HG02885 (cell line): ENCODE measurements at regions not wholly inside any gene's neighbourhood (a gene's known extent, or its start where the extent isn't known, plus 50 kb on each side); places are given as distances from the start of the nearest gene placed in this dataset.
A peak's percentile ranks its signal among the peaks of the same experiment; 100 is the strongest.

Experiments
- ATAC-seq: cut with Tn5 transposase; IDR thresholded peaks from one replicate; pipeline ENCODE4 v1.9.1; 2021; ENCODE audit warnings: mild to moderate bottlenecking; ENCODE audit not compliant: unreplicated experiment, poor library complexity

DNA sequence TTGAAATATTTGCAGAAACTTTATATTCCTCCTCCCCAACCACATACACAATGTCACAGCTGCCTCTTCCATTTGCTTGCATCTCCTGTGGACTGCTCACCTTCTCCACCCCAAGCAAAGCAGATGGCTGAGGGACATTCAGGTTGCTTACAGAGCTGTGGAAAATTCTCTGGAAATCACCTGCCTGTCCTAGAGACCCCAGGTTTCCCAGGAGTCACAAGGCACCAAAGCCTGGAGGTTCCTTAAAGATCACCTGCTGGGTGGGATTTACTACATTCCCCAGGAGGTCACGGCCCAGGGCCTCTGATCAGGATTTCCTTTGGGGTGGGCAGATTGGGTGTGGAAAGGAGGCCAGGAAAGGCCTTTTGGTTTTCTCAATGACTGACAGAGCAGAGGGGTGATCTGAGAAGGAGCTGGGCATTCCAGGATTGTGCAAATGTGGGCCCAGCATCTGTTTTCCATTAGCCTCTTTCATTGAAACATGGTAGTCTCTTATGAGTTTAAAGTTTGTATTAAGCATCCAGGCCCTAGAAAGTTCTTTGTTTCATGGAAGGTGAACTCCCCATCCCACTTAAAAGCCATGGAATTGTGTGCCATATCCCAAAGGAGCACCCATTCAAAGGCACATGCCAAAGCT, 410.7 kb upstream of the TNP1 start:
- no peak for ATAC-seq

DNA sequence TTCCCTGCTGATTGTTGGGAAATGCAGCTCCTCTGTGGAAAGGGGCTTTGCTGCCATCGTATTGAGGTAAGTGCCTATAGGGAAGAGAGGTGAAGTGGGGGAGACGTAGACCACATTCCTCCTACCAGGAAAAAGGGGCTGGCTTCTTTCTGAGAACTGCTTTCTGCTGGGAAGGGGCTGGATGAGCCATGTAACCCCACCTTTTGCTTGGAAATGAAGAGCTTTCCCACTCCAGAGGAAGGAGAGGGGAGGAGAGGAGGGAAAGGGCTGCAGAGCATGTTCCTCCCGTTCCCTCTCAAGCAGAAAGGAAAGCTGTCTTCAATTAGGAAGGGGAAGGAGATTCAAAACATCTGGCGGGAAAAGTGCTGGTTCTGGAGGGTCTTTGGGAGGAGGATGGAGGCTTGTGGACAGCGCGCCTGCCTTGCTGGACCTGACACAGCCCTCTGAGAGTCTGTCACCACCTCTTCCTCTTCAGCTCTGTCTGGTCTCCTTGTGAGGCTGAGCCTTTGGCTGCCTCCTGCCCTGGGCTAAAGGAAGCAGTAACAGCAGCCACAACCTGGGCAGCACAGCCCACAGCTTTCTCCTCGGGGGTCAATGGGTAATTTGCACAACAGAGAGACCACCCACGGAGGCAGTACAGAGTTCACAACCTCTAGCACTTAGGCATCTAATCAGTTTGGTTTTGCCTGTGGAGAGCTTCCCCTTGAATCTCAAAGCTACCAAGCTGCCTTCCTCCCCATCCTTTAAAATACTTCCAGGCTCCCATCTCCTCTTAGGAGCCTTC, 410.0 kb upstream of the TNP1 start:
- no peak for ATAC-seq

DNA sequence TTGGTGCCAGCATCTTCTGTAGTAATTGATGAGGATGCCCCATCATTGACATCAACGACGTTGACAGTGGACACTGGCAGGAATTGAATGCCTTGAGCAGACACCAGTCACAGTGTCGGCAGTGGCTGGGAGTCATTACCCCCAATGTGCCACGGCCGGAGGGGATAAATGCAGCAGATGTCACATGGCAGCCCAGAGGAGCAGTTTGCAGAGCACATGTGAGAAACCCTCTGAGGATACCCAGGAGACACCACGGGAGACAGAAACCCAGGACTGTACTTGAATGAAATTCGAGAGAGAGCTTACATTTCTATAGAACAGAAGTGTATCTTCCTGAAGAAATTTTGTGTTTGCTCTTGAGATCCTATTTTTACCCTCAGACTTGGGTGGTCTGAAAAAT, 409.1 kb upstream of the TNP1 start:
- ATAC-seq: no peak

DNA sequence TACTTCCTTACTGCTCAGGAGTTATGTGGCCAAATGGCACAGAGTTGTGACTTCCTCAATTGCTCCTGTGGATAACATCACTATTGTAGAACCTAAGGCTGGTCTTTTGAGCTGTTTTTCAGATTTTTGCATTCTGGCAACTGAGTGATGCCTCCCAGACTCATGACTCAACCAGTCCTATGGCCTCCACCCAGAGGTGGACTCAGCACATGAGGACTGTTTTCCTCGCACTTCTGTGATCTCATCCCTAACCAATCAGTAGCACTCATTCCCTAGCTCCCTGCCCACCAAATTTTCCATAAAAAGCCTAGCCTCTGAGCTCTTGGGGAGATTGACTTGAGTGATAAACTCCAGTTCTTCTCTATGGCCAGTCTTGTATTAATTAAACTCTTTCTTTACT, 407.9 kb upstream of the TNP1 start:
- ATAC-seq: no peak

DNA sequence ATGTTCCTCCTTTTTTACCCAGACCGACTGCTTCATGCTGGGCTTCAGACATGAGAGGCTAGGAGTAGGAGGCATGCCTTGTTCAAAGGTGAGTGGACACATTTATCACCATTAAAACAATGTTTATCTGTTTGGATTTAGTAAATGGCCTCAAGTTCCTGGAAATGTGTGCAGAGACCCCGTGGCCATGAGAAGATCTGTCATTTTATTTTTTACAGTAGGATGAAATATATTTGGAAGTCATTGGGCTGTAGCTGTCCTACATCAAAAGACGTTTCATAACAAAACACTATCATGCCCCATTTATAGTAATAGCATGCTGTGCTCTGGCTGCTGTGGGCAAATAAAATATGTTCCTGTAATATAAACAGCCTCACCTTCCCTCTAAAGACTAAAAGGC, 403.9 kb upstream of the TNP1 start:
- ATAC-seq: no peak

DNA sequence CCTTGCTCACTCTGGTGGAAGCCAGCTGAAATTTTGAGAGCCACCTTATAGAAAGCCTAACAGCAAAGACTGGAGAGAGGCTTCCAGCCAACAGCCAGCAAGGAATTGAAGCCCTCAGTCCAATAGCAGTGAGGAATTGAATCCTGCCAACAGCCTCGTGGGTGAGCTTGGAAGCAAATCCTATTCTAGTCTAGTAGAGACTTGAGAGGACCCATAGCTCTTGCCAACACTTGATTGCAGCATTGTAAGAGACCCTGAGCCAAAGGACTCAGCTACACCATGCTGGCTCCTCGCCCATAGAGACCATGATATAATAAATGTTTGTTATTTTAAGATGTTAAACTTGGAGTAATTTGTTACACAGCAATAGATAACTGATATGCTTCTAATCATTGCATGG, 403.0 kb upstream of the TNP1 start:
- no peak for ATAC-seq

DNA sequence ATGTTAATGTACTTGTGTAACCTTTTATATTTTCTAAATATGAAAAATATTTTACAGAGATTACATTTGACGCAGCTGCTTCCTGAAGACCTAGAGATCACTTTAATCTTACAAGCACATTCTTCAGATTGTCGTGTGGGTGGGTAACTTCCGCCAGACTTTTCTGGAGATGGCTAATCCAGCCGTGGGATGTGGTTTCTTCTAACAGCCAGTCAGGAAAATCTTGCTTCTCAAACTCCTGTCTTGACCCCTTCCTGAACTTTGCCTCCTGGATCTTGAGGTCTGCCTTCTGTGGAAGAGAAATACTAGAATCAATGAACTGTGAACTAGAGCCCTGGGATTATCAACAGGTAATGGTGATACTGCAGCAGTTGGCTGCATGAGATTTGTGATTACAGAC, 401.6 kb upstream of the TNP1 start:
- ATAC-seq: no peak

DNA sequence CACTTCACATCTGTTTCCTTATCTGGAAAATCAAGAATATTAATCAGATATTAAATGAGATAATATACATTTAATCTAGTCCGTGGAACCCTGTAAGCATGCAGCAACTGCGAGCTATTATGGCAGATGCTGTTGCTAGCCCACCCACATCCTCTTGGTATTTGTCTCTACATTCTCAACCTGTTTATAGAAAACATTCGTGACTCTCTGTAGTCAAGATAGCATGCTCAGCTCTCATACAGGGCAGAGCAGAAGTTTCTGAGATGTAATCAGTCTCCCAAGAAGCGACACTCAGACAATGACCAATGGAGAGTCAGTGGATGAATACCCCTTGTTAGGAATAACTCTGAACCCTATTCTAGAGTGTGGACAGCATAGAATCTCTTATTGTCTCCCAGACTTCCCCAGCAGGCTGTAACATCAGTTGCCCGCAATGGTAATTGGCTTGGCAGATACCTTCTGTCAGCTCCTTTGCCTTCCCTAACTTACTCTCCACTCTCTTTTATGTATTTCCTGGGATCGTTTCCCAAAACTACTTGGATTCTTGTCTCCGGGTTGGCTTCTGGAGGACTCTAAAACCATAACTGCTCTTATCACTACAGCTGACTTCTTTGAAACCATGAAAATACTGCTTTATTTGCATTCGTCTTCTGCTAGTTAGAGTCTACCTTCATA, 400.7 kb upstream of the TNP1 start:
- ATAC-seq: no peak

DNA sequence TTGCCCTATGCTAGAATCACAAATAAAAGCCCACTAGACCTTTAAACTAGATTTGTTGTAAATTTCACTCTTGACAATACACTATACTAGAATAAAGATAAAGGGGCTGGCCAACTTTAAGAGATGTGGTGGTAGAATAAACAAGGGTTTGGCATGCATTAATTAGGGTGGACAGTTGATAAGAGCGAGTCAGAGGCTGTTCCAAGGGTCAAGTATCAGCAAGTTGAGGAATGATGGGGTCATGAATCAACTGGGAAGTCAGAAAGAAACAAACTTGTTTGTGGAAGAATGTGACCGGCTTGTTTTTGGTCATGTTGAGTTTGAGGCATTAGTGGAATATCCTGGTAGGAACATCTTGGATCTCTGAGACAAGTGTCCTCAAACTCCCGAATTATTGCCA, 398.3 kb upstream of the TNP1 start:
- ATAC-seq: no peak

DNA sequence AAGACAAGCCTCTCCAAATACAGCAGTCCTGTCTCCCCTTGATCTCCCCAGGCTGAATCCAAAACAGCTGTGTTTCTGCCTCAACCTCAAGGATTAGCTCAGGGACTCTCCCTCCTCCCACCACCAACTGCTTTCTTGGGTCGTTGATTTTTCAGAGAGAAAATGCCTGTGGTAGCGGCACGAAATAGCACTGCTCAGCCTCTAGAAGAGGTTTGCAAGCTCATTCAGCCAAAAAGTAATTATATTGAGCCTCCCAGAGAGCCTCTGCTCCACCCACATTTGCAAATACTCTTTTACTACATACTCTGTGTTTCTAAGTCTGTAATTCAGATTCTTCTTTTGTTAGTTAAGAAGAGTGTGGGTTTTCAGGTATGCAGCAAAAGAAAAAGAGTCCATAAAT, 396.4 kb upstream of the TNP1 start:
- ATAC-seq: no peak

DNA sequence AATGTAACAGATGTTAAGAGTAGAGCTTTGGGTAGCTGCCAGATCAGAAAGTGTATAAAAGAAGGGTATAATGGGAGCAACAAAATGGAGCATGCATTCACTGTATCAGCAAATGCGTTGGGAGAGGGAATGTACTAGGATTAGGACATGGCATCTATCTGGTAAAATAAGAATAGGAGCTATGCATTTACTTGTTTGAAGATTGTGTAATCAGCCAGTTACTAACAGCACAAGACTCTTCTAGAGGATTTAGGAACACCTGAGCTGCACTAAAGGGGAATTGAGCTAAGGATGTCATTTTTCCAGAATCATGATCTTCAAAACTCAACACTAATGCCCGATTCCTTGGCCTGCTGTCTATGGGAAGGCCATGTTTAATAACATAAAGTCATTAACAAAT, 394.2 kb upstream of the TNP1 start:
- no peak for ATAC-seq

DNA sequence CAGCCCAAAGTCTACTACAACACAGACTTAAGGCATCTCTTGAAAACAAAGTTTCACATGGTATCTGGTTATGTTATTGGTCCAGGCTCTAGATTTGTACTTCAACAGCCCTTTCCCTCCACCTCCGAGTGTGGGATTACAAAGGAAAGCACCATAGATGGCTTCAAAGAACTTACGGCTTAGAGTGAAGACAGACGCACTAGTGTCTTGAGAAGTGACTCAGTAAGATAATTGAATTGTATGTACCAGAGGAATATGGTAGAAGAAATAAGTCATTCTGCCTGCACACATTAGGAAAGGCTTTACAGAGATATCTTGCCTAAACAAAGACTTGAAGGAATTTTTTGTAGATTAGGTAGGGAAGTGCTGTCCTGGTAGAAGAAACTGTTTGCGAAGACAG, 392.3 kb upstream of the TNP1 start:
- no peak for ATAC-seq

DNA sequence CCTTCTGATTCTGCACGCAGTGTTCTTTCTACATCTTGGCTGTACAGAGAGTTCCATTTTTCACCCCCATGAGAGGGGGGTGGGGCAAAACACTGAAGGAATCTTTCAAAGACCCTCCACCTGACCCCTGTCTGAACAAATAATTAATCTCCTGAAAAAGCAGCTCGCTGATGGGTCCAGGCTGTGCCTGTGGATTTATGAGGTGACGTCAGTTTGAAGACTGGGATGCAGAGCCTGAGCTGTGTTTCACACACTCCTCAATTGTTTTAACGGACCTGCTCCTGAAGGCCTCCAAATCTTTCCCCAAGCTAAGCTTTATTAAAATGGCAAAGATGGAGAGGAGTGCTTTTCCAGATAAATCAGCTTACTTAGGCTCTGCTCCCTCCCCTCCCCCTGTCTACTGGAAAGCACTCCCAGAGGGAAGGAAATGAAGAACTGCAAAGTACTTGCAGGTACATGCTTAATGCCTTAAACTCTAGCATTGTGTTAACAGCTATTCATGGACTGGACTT, 390.2 kb upstream of the TNP1 start:
- no peak for ATAC-seq

DNA sequence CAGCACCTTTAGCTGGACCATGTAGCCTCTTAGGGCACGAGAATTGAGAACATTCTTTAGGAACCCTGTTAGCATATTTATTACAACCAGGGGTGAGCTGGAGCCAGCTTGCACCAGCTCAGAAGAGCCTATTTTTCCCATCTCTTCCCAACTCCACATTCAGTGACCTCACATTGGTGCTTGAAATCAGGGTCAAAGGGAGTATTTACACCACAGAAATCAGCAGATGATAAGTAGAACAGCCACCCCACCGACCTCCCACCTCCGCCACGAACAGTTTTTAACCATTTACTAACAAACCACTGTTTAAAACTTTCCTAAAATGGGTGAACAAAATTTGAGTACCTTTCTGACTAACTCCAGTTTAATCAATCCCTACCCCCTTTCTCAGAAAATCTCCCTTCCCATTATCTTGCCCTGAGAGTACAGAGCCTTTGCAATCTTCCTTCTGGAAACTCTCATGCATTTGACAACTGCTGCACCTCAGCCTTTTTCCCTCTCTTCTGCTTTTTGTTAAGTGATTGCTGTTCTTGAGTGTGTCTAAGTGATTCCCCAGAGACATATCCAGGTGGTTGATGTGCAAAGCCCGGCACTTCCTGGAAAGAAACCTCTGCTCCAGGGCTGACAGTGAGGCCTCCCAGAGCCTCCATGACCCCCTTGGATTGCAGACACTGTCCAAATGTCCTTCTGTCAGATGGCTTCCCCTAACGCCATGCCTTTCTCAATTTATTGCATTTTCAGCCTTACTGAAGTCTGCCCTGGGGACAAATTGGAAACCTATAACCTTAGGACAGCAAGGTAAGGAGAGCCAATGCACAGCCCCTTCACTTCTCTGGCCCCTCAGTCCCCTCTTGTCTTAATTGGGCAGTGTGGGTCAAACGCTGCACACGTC, 389.5 kb upstream of the TNP1 start:
- ATAC-seq: no peak

DNA sequence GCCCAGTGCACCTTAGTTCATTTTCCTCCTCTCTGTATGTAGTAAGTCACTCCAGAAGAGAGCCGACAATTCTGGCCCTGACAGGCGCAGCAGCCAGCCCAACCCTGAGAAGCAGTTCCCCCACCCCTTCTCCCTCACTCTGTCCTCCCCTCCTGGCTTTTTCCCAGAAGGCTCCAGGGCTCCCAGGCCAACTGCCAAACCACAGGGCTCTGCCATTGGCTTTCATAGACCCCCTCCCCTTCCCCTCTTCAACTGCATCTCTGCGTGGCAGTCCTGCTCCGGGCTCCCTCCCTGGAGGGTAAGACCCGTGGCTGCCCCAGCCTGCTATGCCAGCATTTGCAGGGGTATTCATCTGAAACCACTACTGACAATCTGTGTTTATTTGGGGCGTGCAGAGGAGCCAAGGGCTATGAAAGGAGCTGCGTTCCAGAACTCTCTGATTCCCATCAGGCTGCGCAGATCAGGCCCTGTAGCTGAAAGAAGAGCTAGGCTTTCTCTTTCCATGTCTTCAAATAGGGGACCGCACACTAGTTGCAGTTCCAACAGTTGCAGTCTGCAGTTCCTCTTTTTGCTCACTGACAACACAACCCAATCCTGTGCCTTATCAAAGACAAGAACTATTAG, 388.6 kb upstream of the TNP1 start:
- peak; percentile 97 for ATAC-seq

DNA sequence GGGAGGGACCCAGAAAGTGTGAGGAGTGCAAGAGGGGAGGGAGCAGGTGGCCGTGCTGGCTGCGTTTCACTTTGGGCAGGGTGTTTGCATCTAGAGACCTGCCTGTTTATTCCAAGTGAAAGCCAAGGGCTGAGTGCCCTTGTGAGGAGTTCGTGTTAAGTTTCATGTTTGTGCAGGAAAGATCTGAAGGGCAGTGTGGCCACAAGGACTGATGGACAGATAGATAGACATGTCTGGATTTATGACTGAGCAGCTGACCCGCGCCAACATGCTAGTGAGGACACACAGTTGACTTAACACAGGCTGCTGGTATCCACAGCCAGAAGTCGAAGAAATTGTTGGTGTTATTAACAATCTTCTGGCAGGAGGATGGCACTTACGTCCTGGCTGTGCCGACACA, 387.6 kb upstream of the TNP1 start:
- ATAC-seq: no peak

DNA sequence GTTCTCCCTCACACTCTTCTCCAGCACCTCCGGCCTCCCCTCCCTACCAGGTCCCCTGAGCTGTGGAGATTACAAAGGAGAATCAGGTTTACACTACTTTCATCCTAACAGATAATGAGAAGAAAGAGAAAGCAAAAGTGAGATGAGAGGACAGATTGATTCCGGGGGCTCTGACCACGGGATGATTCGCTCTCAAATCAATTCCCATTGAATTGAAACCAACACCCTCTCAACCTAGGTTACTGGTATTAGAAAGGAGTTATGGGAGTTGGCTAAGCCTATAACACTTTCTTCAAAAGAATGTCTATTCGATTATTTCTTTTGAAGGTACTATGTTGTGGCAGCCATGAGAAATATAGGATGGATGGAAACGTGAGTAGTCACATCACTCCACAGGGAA, 386.2 kb upstream of the TNP1 start:
- no peak for ATAC-seq

DNA sequence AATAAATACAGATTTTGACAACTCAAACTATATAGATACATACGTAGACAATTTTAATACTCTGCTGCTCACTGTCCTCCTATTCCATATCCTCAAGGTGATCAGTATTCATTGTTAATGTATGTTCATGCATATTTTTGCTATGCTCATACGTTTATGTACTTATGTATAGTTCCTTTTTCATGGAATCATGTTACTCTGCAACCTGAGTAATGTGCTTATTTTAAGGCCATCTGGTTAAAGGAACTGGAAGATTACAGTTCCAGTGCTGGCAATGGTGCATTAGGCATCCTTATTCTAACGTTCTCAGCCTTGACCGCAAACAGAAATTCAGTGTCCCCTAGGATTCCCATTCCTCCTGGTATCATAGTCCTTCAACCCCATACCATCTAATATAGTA, 385.0 kb upstream of the TNP1 start:
- ATAC-seq: no peak

DNA sequence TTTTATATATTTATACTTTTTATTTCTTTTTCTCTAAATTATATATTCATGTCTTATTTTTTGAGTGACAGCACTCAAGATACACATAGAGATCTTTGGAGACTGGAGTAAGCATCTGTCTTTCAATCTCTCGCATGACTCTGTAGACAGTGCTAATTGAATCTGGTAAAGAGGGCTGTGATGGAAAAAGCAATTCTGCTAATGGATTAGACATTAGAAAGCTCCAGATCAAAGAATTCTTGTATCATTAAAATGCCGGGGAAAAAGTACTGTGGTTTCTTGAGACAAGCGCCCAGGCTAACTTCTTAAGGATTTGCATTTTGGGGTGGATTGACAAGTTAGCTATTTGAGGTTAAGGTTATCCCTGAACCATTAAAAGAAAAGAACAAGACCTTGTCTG, 383.1 kb upstream of the TNP1 start:
- no peak for ATAC-seq

DNA sequence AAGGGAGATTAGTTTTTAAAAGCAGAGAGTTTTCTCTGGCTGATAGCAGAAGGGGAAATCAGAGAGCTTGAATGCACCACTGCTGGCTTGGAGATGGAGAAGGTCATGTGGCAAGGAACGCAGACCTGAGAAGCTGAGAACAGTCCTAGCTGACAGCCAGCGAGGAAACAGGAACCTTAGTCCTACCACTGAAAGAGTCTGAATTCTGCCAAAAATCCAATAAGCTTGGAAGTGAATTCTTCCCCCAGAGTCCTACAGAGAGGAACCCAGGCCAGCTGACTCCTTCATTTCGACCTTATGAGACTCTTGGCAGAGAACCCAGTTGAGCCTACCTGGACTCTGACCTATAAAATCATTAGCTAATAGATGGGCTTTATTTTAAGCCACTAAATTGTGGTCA, 371.9 kb upstream of the TNP1 start:
- ATAC-seq: no peak
